ENCODE measurements at regions not wholly inside any gene's neighbourhood (a gene's known extent, or its start where the extent isn't known, plus 50 kb on each side); places are given as distances from the start of the nearest gene placed in this dataset.

- TF ChIP-seq TEAD4 (IDR thresholded peaks at IDR 0.05) (no peak), ZBTB7A (IDR thresholded peaks at IDR 0.05; ENCODE audit: low read depth) (no peak), MAX (IDR thresholded peaks at IDR 0.05) (no peak), CREB1 (IDR thresholded peaks at IDR 0.05; ENCODE audit: low read depth) (no peak), NFIC (IDR thresholded peaks at IDR 0.05) (no peak), TAF1 (IDR thresholded peaks at IDR 0.05; ENCODE audit: low read depth) (no peak), RAD21 (IDR thresholded peaks at IDR 0.05; ENCODE audit: low read depth) (no peak), CEBPB (IDR thresholded peaks at IDR 0.05) (no peak), YY1 (IDR thresholded peaks at IDR 0.05; ENCODE audit: low read depth) (no peak), FOXM1 (IDR thresholded peaks at IDR 0.05; ENCODE audit: borderline replicate concordance, low read depth) (no peak), EGR1 (IDR thresholded peaks at IDR 0.05) (no peak)
These were observed 50.7 kb upstream of the USP38 start for GRCh38 chr4:143133977-143134376.
